Keratinocyte (primary cell): ENCODE measurements at regions not wholly inside any gene's neighbourhood (a gene's known extent, or its start where the extent isn't known, plus 50 kb on each side); places are given as distances from the start of the nearest gene placed in this dataset.

Experiments
- EZH2 ChIP-seq: IDR thresholded peaks from one replicate; pipeline ENCODE4 v1.6.1; 2012; ENCODE audit warnings: inconsistent platforms, mild to moderate bottlenecking, low read length, moderate library complexity
- TF ChIP-seq, protein P1 (sequence below), 3 experiments: IDR thresholded peaks in 1 of 3; conservative IDR thresholded peaks in 1 of 3; optimal IDR thresholded peaks in 1 of 3; 2 replicates in 2 of 3; 3 replicates in 1 of 3; pipeline versions ENCODE3 to v1.5.1; 2011; ENCODE audit warnings: low read length in 3 of 3, mild to moderate bottlenecking in 3 of 3, moderate library complexity in 2 of 3, control low read depth in 1 of 3, inconsistent platforms in 1 of 3; ENCODE audit not compliant: insufficient read depth in 2 of 3; ENCODE audit errors: extremely low read depth in 1 of 3

DNA sequence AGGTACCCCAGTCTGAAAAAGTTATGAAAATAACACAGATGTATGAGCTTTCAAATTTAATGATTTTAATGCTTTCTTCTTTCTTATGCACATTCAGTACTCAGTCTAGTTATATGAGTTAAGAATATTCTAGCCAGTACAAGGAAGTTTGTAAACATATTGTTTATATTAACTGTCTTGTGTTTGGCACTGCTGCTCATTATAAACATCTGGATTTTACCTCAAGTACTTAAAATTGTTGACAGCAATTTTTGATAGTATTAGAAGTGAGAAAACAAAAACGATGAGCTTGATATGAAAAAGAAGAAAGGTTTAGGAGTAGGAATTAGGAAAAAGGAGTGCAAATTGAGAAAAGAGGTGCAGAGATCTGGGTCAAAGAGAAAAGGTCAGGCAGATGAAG lies 293.3 kb downstream of the C3orf38 start:
- TF ChIP-seq, protein P1, sequence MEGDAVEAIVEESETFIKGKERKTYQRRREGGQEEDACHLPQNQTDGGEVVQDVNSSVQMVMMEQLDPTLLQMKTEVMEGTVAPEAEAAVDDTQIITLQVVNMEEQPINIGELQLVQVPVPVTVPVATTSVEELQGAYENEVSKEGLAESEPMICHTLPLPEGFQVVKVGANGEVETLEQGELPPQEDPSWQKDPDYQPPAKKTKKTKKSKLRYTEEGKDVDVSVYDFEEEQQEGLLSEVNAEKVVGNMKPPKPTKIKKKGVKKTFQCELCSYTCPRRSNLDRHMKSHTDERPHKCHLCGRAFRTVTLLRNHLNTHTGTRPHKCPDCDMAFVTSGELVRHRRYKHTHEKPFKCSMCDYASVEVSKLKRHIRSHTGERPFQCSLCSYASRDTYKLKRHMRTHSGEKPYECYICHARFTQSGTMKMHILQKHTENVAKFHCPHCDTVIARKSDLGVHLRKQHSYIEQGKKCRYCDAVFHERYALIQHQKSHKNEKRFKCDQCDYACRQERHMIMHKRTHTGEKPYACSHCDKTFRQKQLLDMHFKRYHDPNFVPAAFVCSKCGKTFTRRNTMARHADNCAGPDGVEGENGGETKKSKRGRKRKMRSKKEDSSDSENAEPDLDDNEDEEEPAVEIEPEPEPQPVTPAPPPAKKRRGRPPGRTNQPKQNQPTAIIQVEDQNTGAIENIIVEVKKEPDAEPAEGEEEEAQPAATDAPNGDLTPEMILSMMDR (optimal IDR thresholded peaks at IDR 0.05 in 1 of 3, IDR thresholded peaks at IDR 0.05 in 1 of 3, conservative IDR thresholded peaks at IDR 0.05 in 1 of 3; ENCODE audit: extremely low read depth in 1 of 3, insufficient read depth in 2 of 3, low read length in 3 of 3), result no peak
- no peak for TF ChIP-seq EZH2
